SKM-1 treated with dmso at 0.1 percent for 144 hours (cell line): ENCODE measurements at regions not wholly inside any gene's neighbourhood (a gene's known extent, or its start where the extent isn't known, plus 50 kb on each side); places are given as distances from the start of the nearest gene placed in this dataset.

Source experiments
- DNase-seq: peaks from one replicate; lab custom pipeline; 2025; ENCODE audit not compliant: unreplicated experiment; lab: John Stamatoyannopoulos, UW

DNA sequence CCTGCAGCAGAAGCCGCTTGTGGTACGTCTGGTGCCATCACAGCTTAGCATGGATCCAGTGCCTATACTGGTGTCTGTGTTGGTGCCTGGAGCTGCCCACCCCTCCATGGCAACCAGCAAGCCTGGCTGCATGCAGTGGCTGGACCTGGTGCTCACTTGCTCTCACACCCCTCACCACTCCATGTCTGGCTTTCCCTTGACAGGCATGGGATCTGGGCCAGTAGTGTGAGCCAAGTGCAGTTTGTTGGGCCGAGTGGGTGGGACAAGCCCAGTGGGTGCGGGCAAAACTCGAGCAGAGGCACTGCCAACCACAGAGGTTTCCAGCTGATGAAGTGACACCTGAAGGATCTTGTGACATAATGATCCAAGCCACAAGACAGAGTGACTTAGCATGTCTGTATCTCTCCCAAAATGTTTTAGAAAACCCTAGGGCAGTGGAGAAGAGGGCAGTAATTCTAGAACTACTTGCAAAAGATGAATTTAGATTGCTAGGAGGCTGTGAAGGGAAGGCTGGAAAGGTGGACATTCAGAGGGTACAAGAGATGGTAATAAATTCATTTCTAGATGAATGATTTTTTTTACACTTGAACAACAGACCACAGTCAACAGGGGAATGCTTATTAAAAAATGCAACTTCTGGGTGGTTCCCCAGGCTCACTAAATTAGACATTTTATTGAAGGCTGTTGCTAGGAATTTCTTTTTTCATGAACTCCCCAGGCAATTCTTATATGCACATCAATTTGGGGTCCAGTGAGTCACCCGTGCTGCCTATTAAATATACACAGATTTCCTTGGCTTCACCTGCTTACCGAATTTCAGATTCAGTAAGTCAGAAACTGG lies 660.3 kb downstream of the TLR4 start:
- no peak for DNase-seq

DNA sequence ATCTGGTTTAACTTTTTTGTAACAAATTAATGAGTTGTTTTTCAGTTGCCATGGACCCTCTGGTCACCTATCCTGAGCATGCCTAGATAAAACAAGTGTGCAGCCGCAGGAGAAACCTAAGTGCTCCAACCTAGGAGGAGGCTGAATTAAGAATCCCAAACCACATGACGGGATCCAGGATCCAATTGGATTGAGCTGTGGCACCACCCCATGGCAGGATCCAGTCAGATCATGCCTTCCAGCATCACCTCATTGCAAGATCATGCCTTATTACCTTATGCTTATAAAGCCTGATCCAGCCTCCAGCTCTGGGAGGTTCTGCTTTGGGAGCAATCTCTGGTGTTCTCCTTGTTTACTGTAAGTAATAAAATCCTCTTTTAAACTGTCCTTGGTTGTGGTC lies 662.0 kb downstream of the TLR4 start:
- DNase-seq: no peak

GRCh38 chr9:118367383-118367782 lies 663.2 kb downstream of the TLR4 start:
- DNase-seq: no peak

DNA sequence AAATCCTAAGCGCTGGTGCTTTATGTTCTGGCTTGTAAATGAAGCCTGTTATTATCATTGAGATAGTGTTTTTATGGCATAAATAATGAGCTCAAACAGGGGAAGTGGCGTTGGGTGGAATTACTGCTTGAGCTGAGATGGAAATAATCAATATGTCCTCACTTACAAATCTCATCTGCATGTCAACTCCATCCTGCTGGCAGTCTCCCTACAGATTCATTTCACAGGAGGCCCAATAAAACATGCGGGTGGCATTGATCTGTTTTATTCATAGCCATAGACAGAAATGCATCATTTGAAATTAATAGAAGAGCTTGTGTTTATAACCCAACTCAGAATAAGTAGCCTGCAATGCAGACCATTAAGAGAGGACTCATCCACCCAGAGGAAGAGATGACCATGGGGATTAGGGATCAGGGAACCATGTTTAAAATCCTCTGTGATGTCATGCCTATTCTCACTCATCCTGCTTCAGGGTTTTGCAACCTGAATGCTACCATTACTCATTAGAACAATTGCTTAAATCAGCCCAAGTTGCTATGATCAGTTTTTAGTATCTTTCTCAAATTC lies 680.4 kb downstream of the TLR4 start:
- no peak for DNase-seq

DNA sequence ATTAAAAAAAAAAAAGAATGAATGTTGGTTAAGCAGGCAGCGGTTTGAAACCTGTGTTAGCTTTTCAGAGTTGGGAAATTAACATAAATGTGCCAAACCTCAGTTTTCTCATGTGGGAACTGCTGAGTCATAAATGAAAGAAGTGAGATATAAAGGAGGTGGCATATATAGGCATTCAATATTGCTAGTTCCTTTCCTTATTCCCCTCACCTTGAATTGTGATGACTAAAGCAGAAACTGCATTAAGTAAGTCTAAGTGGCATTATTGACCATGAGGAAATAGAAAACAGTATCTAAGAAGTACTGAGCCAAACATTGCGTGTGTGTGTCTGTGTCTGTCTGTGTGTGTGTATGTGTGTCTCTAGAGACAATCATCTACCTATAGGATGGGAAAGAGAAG lies 691.2 kb downstream of the TLR4 start:
- DNase-seq: no peak

DNA sequence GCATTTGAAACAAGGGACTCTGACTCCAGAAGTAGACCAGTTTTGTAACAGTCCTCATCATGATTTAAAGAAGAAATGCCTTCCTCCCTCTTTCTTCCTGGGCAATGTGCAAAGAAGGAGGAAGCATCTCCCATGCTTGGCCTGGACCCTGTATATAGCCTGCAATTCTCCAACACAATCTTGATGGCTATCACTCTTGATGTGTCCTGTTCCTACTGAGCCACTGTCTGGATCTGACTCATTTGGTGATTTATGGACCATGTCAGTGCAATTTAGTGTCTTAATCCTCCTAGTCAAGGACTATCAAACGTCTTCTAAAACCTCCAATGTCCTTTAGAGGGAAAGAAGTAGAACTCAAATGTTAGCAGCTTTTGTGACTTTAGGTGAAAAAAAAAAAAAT lies 697.3 kb downstream of the TLR4 start:
- DNase-seq: no peak

- DNase-seq: no peak
Observed at GRCh38 chr9:118414676-118415075, 710.5 kb downstream of the TLR4 start.

DNA sequence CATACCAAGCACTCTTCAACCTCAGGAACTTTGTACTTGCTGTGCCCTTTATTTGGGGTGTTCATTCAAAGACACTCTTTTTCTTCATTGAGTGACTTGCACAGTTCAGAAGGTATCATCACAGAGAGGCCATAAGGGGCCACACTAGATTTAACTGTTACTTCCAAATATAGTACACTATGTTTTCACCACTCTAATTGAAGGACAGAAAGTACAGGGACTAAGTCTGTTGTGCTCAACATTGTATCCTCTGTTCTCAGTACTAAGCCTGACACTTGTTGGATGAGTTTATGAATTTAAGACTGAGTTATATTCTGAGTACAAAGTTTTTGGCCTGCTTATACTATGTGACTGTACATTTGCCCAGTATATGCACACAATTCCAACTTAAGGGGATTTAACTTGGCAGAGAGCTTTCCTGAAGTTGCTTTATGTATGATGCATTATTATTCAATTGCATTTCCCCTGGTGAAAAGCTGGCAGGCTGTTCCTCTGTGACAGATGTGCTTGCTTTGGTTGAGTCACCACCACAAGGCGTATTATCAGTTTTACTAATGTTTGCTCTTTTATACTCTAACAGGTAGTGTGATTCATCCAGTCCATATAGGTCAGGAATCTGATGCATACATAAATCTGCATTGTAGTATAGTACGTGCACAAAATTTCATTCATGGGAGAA lies 714.8 kb downstream of the TLR4 start:
- DNase-seq: no peak

- DNase-seq: no peak
Observed at GRCh38 chr9:118419676-118420075, 715.5 kb downstream of the TLR4 start.

GRCh38 chr9:118422508-118422907 lies 718.3 kb downstream of the TLR4 start:
- DNase-seq: no peak

GRCh38 chr9:118423021-118423420 lies 718.8 kb downstream of the TLR4 start:
- no peak for DNase-seq

- DNase-seq: no peak
Observed at GRCh38 chr9:118423721-118424120, 719.5 kb downstream of the TLR4 start.

DNA sequence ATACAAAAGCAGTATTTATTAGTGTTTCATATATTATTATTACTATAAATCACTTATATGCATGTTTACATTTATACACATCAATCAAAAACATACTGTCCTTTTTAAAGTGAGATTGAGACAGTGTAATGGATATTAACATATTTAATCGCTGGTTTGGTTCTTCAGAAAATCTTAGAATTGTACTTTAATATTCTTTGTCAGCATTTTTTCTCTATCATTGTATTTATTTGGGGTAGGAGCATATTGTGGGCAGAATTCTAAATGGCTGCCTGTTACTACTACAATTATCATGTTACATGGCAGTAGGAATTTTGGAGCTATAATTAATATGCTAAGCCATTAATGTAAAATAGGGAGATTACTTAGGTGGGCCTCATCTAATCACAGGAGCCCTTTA lies 722.6 kb downstream of the TLR4 start:
- no peak for DNase-seq

DNA sequence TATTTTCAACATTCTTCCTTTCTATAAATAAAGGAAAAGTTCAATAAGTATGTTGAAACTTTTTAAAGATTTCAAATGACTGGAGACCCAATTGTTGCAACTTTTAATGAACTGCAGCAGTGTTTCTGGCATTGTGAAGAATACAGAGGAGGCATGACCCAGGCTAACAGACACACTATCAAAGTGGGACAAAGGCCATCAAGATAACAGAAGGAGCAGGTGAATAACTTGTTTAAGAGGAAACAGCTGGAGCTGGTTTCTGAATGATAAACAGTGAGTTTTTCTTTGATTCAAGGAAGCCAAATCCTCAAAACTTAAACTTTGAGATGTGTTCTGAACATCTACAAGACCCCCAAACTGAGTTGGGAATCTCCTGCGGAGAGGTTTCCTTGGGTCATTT lies 734.6 kb downstream of the TLR4 start:
- DNase-seq: no peak

DNA sequence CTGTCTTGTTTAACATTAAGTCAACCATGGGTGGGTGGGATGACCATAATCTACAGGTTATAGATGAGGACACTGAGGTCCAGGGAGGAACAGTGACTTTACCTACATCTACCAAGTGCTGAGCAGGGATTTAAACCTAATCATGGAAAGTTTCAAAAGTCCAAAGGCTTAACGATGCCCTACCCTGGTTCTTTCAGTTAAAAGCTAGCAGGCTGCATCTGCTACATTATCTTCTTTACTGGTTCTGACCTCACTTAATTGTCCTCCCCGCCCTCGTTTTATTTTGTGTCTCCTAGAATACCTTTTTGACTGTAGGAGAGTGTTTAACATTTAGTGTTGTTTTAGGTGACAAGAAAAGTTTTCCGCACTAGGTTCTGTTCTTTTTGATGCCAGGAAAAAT lies 735.2 kb downstream of the TLR4 start:
- DNase-seq: no peak

DNA sequence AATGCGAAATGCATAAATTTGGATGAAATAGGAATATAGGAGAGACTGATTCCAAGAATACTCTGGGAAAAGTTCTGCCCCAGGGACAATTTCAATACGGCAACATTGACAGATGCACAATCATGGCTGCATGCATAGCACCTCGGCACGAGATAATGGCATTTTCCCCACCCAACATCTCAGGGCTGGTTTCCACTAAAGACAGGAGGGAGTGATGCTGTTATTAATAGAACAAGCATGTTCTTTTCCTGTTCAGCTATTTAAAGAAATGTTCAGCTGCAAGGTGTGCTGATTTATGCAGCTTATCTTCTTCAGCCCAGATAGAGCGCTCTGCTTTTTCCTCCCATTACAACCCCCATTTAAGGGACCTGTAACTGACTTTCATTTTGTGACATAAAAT lies 740.2 kb downstream of the TLR4 start:
- no peak for DNase-seq

GRCh38 chr9:118446943-118447639 lies 742.9 kb downstream of the TLR4 start:
- DNase-seq: no peak

GRCh38 chr9:118449554-118449953 lies 745.4 kb downstream of the TLR4 start:
- no peak for DNase-seq

GRCh38 chr9:118455259-118455658 lies 751.1 kb downstream of the TLR4 start:
- DNase-seq: no peak

DNA sequence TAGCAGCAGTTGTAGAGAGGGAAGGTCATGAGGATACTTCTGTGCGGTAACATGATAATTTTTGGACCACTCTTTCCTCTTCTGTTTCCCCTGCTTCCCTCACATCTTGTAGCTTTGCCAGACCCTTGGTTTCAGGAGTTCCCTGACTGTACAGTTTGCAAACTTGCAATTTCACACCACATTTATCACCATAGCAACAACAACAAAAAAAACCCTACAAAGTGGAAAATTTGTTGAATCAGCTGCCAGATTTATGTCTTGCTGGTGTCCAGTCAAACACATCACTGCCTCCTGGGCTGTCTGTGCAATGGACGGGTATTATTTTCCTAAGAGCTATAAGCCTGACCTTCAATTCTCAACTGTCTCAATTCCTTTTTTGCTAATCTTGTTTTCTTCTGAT lies 751.6 kb downstream of the TLR4 start:
- DNase-seq: no peak

GRCh38 chr9:118457171-118458000 lies 753.2 kb downstream of the TLR4 start:
- DNase-seq: no peak
